Colonic mucosa (tissue), 4 donors: ENCODE measurements at regions not wholly inside any gene's neighbourhood (a gene's known extent, or its start where the extent isn't known, plus 50 kb on each side); places are given as distances from the start of the nearest gene placed in this dataset.

Experiments used
- DNase-seq: peaks from one replicate; pipeline ENCODE4 v3.0.0-alpha.2; 2020
- H3K27ac ChIP-seq: fragments of 200-600 bp; one replicate; pipeline ENCODE4 v1.8.0; 2021
- H3K27me3 ChIP-seq: fragments of 200-600 bp; one replicate; pipeline ENCODE4 v1.8.0; 2021
- H3K36me3 ChIP-seq: fragments of 200-600 bp; one replicate; pipeline ENCODE4 v1.8.0; 2021
- H3K4me1 ChIP-seq: fragments of 200-600 bp; one replicate; pipeline ENCODE4 v1.8.0; 2021; ENCODE audit warnings: mild to moderate bottlenecking
- H3K4me3 ChIP-seq: fragments of 200-600 bp; one replicate; pipeline ENCODE4 v1.8.0; 2021
- H3K9ac ChIP-seq, 2 donors: one replicate each; pipeline ENCODE4 v1.7.0; 2013; ENCODE audit warnings: control low read depth in 2 of 2, low read depth in 2 of 2, low read length in 2 of 2
- H3K9me3 ChIP-seq: fragments of 200-600 bp; one replicate; pipeline ENCODE4 v1.8.0; 2021
- CTCF ChIP-seq: fragments of 200-600 bp; IDR thresholded peaks from one replicate; pipeline ENCODE4 v1.8.0; 2022; ENCODE audit warnings: antibody characterized with exemption, mild to moderate bottlenecking
- intact Hi-C: fragments of 100-400 bp; cut with DNase I; formaldehyde crosslinking; loops from one replicate; pipeline ENCODE4 v1.14.1; 2022
- donor health status: healthy.
- donor health status: DM: no; HTN: no; CAD: no.
- donor health status: DM: no; HTN: no; CAD: no.

- no peaks in the 10 kb centered on the region for H3K9me3 ChIP-seq
- no peak overlapping the region for H3K4me3 ChIP-seq
- H3K27me3 ChIP-seq: no peaks in the 10 kb centered on the region
- no peak overlapping the region for H3K27ac ChIP-seq
- H3K36me3 ChIP-seq: no peaks in the 10 kb centered on the region
- no peak overlapping the region for H3K9ac ChIP-seq
- intact Hi-C loops: no loop called here
- H3K4me1 ChIP-seq: no peaks in the 10 kb centered on the region
- DNase-seq: no peak
- no peak for TF ChIP-seq CTCF
Observed at GRCh38 chr17:33941744-33942143, 313.3 kb upstream of the CCL2 start.

GRCh38 chr17:33942414-33942813, 312.7 kb upstream of the CCL2 start:
- Histone ChIP-seq H3K27ac (no peak overlapping the region), H3K9me3 (no peaks in the 10 kb centered on the region), H3K27me3 (no peaks in the 10 kb centered on the region), H3K36me3 (no peaks in the 10 kb centered on the region), H3K4me3 (no peak overlapping the region), H3K4me1 (no peaks in the 10 kb centered on the region), H3K9ac (no peak overlapping the region)
- intact Hi-C loops: no loop called here
- DNase-seq: no peak
- TF ChIP-seq CTCF: no peak

GRCh38 chr17:33944412-33944811, 310.7 kb upstream of the CCL2 start:
- TF ChIP-seq CTCF: no peak
- no peak for DNase-seq
- H3K9ac ChIP-seq: no peak overlapping the region
- intact Hi-C loops: no loop called here
- H3K27ac ChIP-seq: no peak overlapping the region
- H3K36me3 ChIP-seq: no peaks in the 10 kb centered on the region
- H3K4me1 ChIP-seq: no peaks in the 10 kb centered on the region
- no peaks in the 10 kb centered on the region for H3K9me3 ChIP-seq
- no peak overlapping the region for H3K4me3 ChIP-seq
- H3K27me3 ChIP-seq: no peaks in the 10 kb centered on the region

- Histone ChIP-seq H3K4me3 (no peak overlapping the region), H3K9me3 (no peaks in the 10 kb centered on the region), H3K4me1 (no peaks in the 10 kb centered on the region), H3K27ac (no peak overlapping the region), H3K9ac (no peak overlapping the region), H3K36me3 (no peaks in the 10 kb centered on the region), H3K27me3 (no peaks in the 10 kb centered on the region)
- intact Hi-C loops: no loop called here
- DNase-seq: no peak
- no peak for TF ChIP-seq CTCF
Observed at GRCh38 chr17:33944826-33945225, 310.3 kb upstream of the CCL2 start.

- Histone ChIP-seq H3K36me3 (no peaks in the 10 kb centered on the region), H3K4me3 (no peak overlapping the region), H3K4me1 (no peaks in the 10 kb centered on the region), H3K27ac (no peak overlapping the region), H3K9ac (no peak overlapping the region), H3K27me3 (no peaks in the 10 kb centered on the region), H3K9me3 (no peaks in the 10 kb centered on the region)
- no peak for TF ChIP-seq CTCF
- no peak for DNase-seq
- intact Hi-C loops: no loop called here
Observed at GRCh38 chr17:33945646-33946546, 309.2 kb upstream of the CCL2 start.
